ENCODE measurements at regions not wholly inside any gene's neighbourhood (a gene's known extent, or its start where the extent isn't known, plus 50 kb on each side); places are given as distances from the start of the nearest gene placed in this dataset.

DNA sequence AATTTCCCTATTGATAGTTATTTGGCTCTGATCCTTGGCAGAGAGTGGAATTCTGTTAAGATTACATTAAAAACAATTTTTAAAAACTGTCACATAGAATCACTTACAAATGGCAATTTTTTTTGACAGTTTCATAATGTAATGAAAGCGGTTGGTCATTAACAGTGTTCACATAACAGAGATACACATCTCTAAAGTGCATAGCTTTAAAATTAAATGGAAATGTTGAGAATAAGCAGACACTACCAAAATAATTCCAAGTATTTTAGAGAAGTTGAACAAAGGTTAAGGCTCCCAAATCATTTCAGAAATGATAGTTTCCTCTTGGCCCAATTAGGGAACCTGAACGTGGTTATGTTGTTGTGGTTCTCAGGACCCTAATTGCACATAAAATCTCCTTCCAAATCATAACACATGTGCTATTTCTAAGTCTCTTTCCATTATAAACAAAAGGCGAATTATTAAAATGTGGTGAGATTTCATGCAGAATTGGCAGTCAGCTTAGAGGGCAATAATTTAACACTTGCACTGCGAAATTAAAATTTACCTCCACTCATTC, 528.9 kb upstream of the FZD8 start:
- Histone ChIP-seq H3K27me3 (no peaks in the 10 kb centered on the region), H3K4me1 (peaks cover 0 to 12% (median 7%) of the 10 kb centered on the region in 4 donors), H3K9me3 (no peaks in the 10 kb centered on the region), H3K36me3 (no peaks in the 10 kb centered on the region), H3K27ac (no peak overlapping the region), H3K4me3 (no peak overlapping the region)
- TF ChIP-seq EP300 (IDR thresholded peaks at IDR 0.05) (no peak), POLR2AphosphoS5 (IDR thresholded peaks at IDR 0.05) (no peak), POLR2A (IDR thresholded peaks at IDR 0.05) (no peak)
- TF ChIP-seq, protein P1, sequence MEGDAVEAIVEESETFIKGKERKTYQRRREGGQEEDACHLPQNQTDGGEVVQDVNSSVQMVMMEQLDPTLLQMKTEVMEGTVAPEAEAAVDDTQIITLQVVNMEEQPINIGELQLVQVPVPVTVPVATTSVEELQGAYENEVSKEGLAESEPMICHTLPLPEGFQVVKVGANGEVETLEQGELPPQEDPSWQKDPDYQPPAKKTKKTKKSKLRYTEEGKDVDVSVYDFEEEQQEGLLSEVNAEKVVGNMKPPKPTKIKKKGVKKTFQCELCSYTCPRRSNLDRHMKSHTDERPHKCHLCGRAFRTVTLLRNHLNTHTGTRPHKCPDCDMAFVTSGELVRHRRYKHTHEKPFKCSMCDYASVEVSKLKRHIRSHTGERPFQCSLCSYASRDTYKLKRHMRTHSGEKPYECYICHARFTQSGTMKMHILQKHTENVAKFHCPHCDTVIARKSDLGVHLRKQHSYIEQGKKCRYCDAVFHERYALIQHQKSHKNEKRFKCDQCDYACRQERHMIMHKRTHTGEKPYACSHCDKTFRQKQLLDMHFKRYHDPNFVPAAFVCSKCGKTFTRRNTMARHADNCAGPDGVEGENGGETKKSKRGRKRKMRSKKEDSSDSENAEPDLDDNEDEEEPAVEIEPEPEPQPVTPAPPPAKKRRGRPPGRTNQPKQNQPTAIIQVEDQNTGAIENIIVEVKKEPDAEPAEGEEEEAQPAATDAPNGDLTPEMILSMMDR (IDR thresholded peaks at IDR 0.05): no peak
- whole genome bisulfite sequencing, 2 donors: 69 to 72% methylated on average over 4 of the region's 4 CpGs
- no peak for ATAC-seq (ENCODE audit: low FRiP score in 2 of 2)
- DNase-seq: no peak

DNA sequence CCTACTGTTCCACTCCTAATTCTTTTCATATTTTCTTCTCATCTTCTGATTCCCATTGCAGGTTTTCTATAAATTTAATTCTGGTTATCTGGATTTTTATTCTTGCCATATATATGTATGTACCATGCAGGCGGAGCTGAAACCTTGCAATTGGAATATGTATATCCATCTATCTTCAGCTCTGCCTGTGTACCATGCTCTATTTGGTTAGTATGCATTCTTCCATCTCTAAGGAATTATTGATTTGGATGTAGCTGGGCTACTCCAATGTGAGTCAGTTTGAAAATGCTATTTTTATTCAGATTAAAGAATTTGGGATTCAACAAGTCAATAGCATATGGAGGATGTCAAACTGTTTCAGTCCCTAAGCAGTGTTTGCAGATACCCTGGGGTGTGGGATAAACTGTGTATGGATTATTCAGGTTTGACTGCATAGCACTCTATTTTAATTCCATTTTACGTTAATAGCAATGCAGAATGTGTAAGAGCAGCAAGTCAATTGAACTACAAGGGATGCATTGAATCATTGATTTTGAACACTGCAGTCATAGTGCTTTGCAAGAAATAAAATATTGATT, 528.1 kb upstream of the FZD8 start:
- Histone ChIP-seq H3K36me3 (no peaks in the 10 kb centered on the region), H3K27ac (no peak overlapping the region), H3K9me3 (no peaks in the 10 kb centered on the region), H3K4me3 (no peak overlapping the region), H3K4me1 (peaks cover 0 to 12% (median 7%) of the 10 kb centered on the region in 4 donors), H3K27me3 (no peaks in the 10 kb centered on the region)
- ATAC-seq (ENCODE audit: low FRiP score in 2 of 2) (no peak), DNase-seq (no peak)
- TF ChIP-seq POLR2AphosphoS5 (IDR thresholded peaks at IDR 0.05): no peak
- TF ChIP-seq EP300 (IDR thresholded peaks at IDR 0.05): no peak
- TF ChIP-seq, protein P1 (IDR thresholded peaks at IDR 0.05): no peak
- TF ChIP-seq POLR2A (IDR thresholded peaks at IDR 0.05): no peak
- WGBS, 2 donors: 83 to 94% methylated on average over 2 of the region's 2 CpGs

DNA sequence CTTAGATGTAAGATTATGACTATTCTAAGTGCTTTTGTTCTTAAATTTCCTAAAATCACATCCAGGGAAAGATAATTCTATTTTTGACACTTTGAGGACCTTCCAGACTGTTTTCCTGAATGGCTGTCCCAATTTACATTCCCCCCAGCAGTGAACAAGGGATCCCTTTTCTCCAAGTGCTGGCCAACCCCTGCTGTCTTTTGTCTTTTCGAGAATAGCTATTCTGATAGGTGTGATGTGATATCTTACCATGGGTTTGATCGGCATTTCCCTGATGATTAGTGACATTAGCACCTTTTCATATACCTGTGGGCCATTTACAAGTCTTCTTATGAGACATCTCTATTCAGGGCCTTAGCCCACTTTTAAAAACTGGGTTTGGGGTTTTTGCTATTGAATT, 526.7 kb upstream of the FZD8 start:
- TF ChIP-seq, protein P1 (IDR thresholded peaks at IDR 0.05): no peak
- TF ChIP-seq EP300 (IDR thresholded peaks at IDR 0.05): no peak
- TF ChIP-seq POLR2AphosphoS5 (IDR thresholded peaks at IDR 0.05): no peak
- no peak for TF ChIP-seq POLR2A (IDR thresholded peaks at IDR 0.05)
- no peak for DNase-seq
- H3K4me1 ChIP-seq: peaks cover 0 to 12% (median 6%) of the 10 kb centered on the region in 4 donors
- no peaks in the 10 kb centered on the region for H3K9me3 ChIP-seq
- no peak overlapping the region for H3K4me3 ChIP-seq
- 88 to 92% methylated on average over 2 of the region's 2 CpGs for WGBS, 2 donors
- H3K36me3 ChIP-seq: no peaks in the 10 kb centered on the region
- no peaks in the 10 kb centered on the region for H3K27me3 ChIP-seq
- no peak for ATAC-seq (ENCODE audit: low FRiP score in 2 of 2)
- H3K27ac ChIP-seq: no peak overlapping the region

DNA sequence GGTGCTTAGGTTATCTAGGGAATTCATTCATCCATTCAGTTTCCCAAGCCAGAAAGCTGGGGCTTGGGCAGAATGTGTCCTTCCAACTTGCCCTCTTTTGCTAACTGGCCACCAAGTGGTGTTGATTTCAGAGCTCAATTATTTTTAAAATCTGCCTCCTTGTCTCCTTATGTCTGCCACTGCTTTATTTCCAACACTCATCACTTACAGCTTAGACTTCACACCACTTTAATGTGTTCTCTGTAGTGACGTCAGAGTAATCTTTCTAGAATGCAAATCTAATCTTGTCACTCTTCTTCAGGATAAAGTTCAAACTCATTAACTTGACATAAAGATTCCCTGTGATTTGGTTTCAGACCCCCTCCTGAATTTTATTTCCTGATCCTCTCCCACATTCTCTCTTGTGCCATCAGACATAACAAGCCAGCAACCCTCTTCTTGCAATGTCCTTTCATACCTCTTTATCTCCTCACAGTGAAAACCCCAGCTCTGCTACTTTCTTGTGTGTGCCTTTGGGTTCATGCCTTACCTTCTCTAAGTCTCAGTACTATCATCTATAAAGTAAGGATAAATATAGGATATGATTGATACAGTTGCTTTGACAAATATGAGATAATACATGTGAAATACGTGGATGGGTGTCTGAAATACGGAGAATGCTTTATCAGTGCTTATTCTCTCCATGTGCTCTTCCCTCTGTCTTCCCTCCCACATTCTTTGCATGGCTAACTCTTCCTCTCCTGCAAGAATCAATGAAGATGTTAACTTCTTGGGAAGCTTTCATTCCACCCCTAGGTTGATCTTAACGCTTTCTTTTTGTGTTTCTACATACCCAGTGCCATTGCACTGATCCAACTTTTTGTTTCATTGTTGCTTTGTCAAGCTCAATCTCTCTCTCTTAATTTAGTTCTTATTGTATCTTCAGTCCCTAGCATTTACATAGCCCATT, 522.7 kb upstream of the FZD8 start:
- DNase-seq (no peak), ATAC-seq (ENCODE audit: low FRiP score in 2 of 2) (no peak)
- WGBS, 2 donors: 86% methylated on average over 4 of the region's 4 CpGs
- H3K4me3 ChIP-seq: no peak overlapping the region
- H3K27ac ChIP-seq: no peak overlapping the region
- no peaks in the 10 kb centered on the region for H3K4me1 ChIP-seq
- H3K27me3 ChIP-seq: no peaks in the 10 kb centered on the region
- H3K36me3 ChIP-seq: no peaks in the 10 kb centered on the region
- no peaks in the 10 kb centered on the region for H3K9me3 ChIP-seq
- TF ChIP-seq EP300 (IDR thresholded peaks at IDR 0.05) (no peak), POLR2A (IDR thresholded peaks at IDR 0.05) (no peak), POLR2AphosphoS5 (IDR thresholded peaks at IDR 0.05) (no peak)
- TF ChIP-seq, protein P1 (IDR thresholded peaks at IDR 0.05): no peak

All from upper lobe of left lung (tissue), 6 donors.